NCI-H524 treated with DMSO at 0.1 percent for 48 hours (cell line): ENCODE measurements at regions not wholly inside any gene's neighbourhood (a gene's known extent, or its start where the extent isn't known, plus 50 kb on each side); places are given as distances from the start of the nearest gene placed in this dataset.
"Not testable (repeated sequence)": the region's sequence is repeated elsewhere in the genome, so short reads cannot be mapped to it uniquely, and the experiment has no call there.

Experiments used
- DNase-seq: peaks from one replicate; lab custom pipeline; 2025; lab: John Stamatoyannopoulos, UW

- DNase-seq = no peak
These were observed 148.2 kb upstream of the ZNF516 start for GRCh38 chr18:76643199-76643598.

- DNase-seq = no peak
These were observed 145.4 kb upstream of the ZNF516 start for GRCh38 chr18:76640438-76640837.

- no peak for DNase-seq
These were observed 139.5 kb upstream of the ZNF516 start for GRCh38 chr18:76634564-76634963.

GRCh38 chr18:76633588-76634269 is 138.7 kb upstream of the ZNF516 start:
- DNase-seq = no peak

- no peak for DNase-seq
These were observed 132.4 kb upstream of the ZNF516 start for GRCh38 chr18:76627444-76627843.

GRCh38 chr18:76626991-76627390 is 131.9 kb upstream of the ZNF516 start:
- DNase-seq = no peak

- DNase-seq = no peak
These were observed 127.6 kb upstream of the ZNF516 start for GRCh38 chr18:76622651-76623050.

GRCh38 chr18:76621782-76622495 is 126.9 kb upstream of the ZNF516 start:
- no peak for DNase-seq

GRCh38 chr18:76621226-76621625 is 126.2 kb upstream of the ZNF516 start:
- no peak for DNase-seq

- peak; percentile 48 for DNase-seq
These were observed 125.5 kb upstream of the ZNF516 start for GRCh38 chr18:76620321-76621170.

GRCh38 chr18:76619621-76620315 is 124.7 kb upstream of the ZNF516 start:
- peak; percentile 52 for DNase-seq

- DNase-seq = no peak
These were observed 124.2 kb upstream of the ZNF516 start for GRCh38 chr18:76619261-76619620.

GRCh38 chr18:76618721-76619120 is 123.7 kb upstream of the ZNF516 start:
- no peak for DNase-seq

- DNase-seq = no peak
These were observed 121.3 kb upstream of the ZNF516 start for GRCh38 chr18:76616373-76616772.

- no peak for DNase-seq
These were observed 120.2 kb upstream of the ZNF516 start for GRCh38 chr18:76615065-76615733.

- no peak for DNase-seq
These were observed 118.7 kb upstream of the ZNF516 start for GRCh38 chr18:76613755-76614120.

GRCh38 chr18:76613053-76613754 is 118.2 kb upstream of the ZNF516 start:
- DNase-seq = peak; percentile 78

- not testable (repeated sequence) for DNase-seq
These were observed 116.7 kb upstream of the ZNF516 start for GRCh38 chr18:76611750-76612045.

GRCh38 chr18:76610933-76611749 is 116.1 kb upstream of the ZNF516 start:
- no peak for DNase-seq

- no peak for DNase-seq
These were observed 115.0 kb upstream of the ZNF516 start for GRCh38 chr18:76610012-76610411.
